Brain microvascular endothelial cell (primary cell): ENCODE measurements at regions not wholly inside any gene's neighbourhood (a gene's known extent, or its start where the extent isn't known, plus 50 kb on each side); places are given as distances from the start of the nearest gene placed in this dataset.
A peak's percentile ranks its signal among the peaks of the same experiment; 100 is the strongest.

ENCODE experiments used
- DNase-seq: peaks from one replicate; pipeline ENCODE4 v3.0.0-alpha.2; 2020
- H3K27ac ChIP-seq: fragments of 250-450 bp; sonication (Bioruptor Pico); 2 replicates; pipeline ENCODE4 v1.5.1; 2020; ENCODE audit warnings: mild to moderate bottlenecking, moderate library complexity
- H3K27me3 ChIP-seq: fragments of 250-450 bp; sonication (Bioruptor Pico); replicated peaks from 2 replicates; pipeline ENCODE4 v1.5.1; 2020; ENCODE audit warnings: mild to moderate bottlenecking
- H3K36me3 ChIP-seq: fragments of 250-450 bp; sonication (Bioruptor Pico); replicated peaks from 2 replicates; pipeline ENCODE4 v1.5.1; 2020; ENCODE audit warnings: mild to moderate bottlenecking
- H3K4me3 ChIP-seq: 2 replicates; pipeline ENCODE4 v1.5.1; 2011; ENCODE audit warnings: low read depth, mild to moderate bottlenecking, control low read depth, low read length, moderate library complexity
- CTCF ChIP-seq: IDR thresholded peaks from 2 replicates; pipeline ENCODE4 v1.5.1; 2011; ENCODE audit warnings: low read depth, mild to moderate bottlenecking, moderate library complexity, low read length, control low read depth, inconsistent platforms; ENCODE audit errors: missing control alignments
- in situ Hi-C: cut with HindIII; loops from 2 replicates; pipeline ENCODE4 v1.10.0; 2017; ENCODE audit warnings: low sequenced_read_pairs, low pct_ligation_motif_present

- Histone ChIP-seq H3K27me3 (no peaks in the 10 kb centered on the region), H3K27ac (no peak overlapping the region), H3K4me3 (no peak overlapping the region), H3K36me3 (no peaks in the 10 kb centered on the region)
- no peak for DNase-seq
- TF ChIP-seq CTCF, result no peak
- in situ Hi-C loops, result no loop called here
Measured at GRCh38 chr4:33054161-33054560, 2334.0 kb downstream of the PCDH7 start.

- H3K27ac ChIP-seq, result no peak overlapping the region
- H3K36me3 ChIP-seq, result no peaks in the 10 kb centered on the region
- DNase-seq, result no peak
- H3K4me3 ChIP-seq, result no peak overlapping the region
- TF ChIP-seq CTCF, result no peak
- no peaks in the 10 kb centered on the region for H3K27me3 ChIP-seq
- in situ Hi-C loops, result no loop called here
Measured at GRCh38 chr4:33054656-33055196, 2334.6 kb downstream of the PCDH7 start.

- Histone ChIP-seq H3K27me3 (no peaks in the 10 kb centered on the region), H3K27ac (no peak overlapping the region), H3K36me3 (no peaks in the 10 kb centered on the region), H3K4me3 (no peak overlapping the region)
- no peak for TF ChIP-seq CTCF
- DNase-seq, result no peak
- in situ Hi-C loops, result no loop called here
Measured at GRCh38 chr4:33057736-33058135, 2337.6 kb downstream of the PCDH7 start.

GRCh38 chr4:33058998-33059397 is 2338.8 kb downstream of the PCDH7 start:
- no peak for TF ChIP-seq CTCF
- no peak overlapping the region for H3K27ac ChIP-seq
- no peak overlapping the region for H3K4me3 ChIP-seq
- no peak for DNase-seq
- in situ Hi-C loops, result no loop called here
- H3K27me3 ChIP-seq, result no peaks in the 10 kb centered on the region
- no peaks in the 10 kb centered on the region for H3K36me3 ChIP-seq

GRCh38 chr4:33060674-33061542 is 2340.7 kb downstream of the PCDH7 start:
- DNase-seq, result peak; percentile 50
- no peaks in the 10 kb centered on the region for H3K36me3 ChIP-seq
- in situ Hi-C loops, result no loop called here

More at GRCh38 chr4:33060674-33061542, 2340.7 kb downstream of the PCDH7 start:
- H3K27ac ChIP-seq, result no peak overlapping the region
- TF ChIP-seq CTCF, result peak; percentile 97
- H3K4me3 ChIP-seq, result no peak overlapping the region
- no peaks in the 10 kb centered on the region for H3K27me3 ChIP-seq
